GM23338 (cell line): ENCODE measurements at regions not wholly inside any gene's neighbourhood (a gene's known extent, or its start where the extent isn't known, plus 50 kb on each side); places are given as distances from the start of the nearest gene placed in this dataset.

Source experiments
- ATAC-seq: fragments of 200-7000 bp; cut with Tn5 transposase; 3 replicates; pipeline ENCODE4 v1.9.1; 2020
- DNase-seq: peaks from one replicate; pipeline ENCODE4 v3.0.0-alpha.2; 2015; ENCODE audit warnings: low spot score
- H2AFZ ChIP-seq: fragments of 200-600 bp; sonication (generic); 2 replicates; pipeline ENCODE4 v1.8.0; 2016; ENCODE audit warnings: antibody characterized with exemption, mild to moderate bottlenecking, moderate library complexity
- H3F3A ChIP-seq: fragments of 200-600 bp; sonication (generic); replicated peaks from 2 replicates; pipeline ENCODE4 v1.8.0; 2017; ENCODE audit warnings: antibody characterized with exemption, mixed run types, low read depth
- H3K27ac ChIP-seq: fragments of 200-600 bp; sonication (generic); 2 replicates; pipeline ENCODE4 v1.6.1; 2016; ENCODE audit warnings: low read depth
- H3K27me3 ChIP-seq: fragments of 200-600 bp; sonication (generic); 2 replicates; pipeline ENCODE4 v1.8.0; 2016; ENCODE audit warnings: mild to moderate bottlenecking, mixed run types, moderate library complexity; ENCODE audit not compliant: insufficient read depth
- H3K36me3 ChIP-seq: fragments of 200-600 bp; sonication (generic); 2 replicates; pipeline ENCODE4 v1.8.0; 2016; ENCODE audit warnings: mild to moderate bottlenecking; ENCODE audit not compliant: insufficient read depth
- H3K4me1 ChIP-seq: fragments of 200-600 bp; sonication (generic); 2 replicates; pipeline ENCODE4 v1.8.0; 2016; ENCODE audit warnings: mild to moderate bottlenecking, moderate library complexity; ENCODE audit not compliant: insufficient read depth
- H3K4me2 ChIP-seq: fragments of 200-600 bp; sonication (generic); 2 replicates; pipeline ENCODE4 v1.7.1; 2017; ENCODE audit warnings: mixed run types
- H3K4me3 ChIP-seq: fragments of 200-600 bp; sonication (generic); 2 replicates; pipeline ENCODE4 v1.6.1; 2016; ENCODE audit warnings: mixed run types
- H3K79me2 ChIP-seq: fragments of 200-600 bp; sonication (generic); replicated peaks from 2 replicates; pipeline ENCODE4 v1.8.0; 2017; ENCODE audit warnings: mild to moderate bottlenecking; ENCODE audit not compliant: insufficient read depth
- H3K9me2 ChIP-seq: fragments of 200-600 bp; sonication (generic); 2 replicates; pipeline ENCODE4 v1.8.0; 2017; ENCODE audit not compliant: insufficient read depth
- H4K20me1 ChIP-seq: fragments of 200-600 bp; sonication (generic); replicated peaks from 2 replicates; pipeline ENCODE4 v1.8.0; 2017; ENCODE audit warnings: mild to moderate bottlenecking; ENCODE audit not compliant: insufficient read depth
- H3K27ac Mint-ChIP-seq: 2 replicates; pipeline ENCODE4 v1.8.0; 2020; ENCODE audit warnings: inconsistent platforms, mild to moderate bottlenecking, moderate library complexity, mixed read lengths
- H3K27me3 Mint-ChIP-seq: 3 replicates; pipeline ENCODE4 v1.8.0; 2022; ENCODE audit warnings: low read depth, mild to moderate bottlenecking, moderate library complexity, mixed read lengths, inconsistent platforms; ENCODE audit not compliant: insufficient read depth, poor library complexity
- H3K36me3 Mint-ChIP-seq: 3 replicates; pipeline ENCODE4 v1.8.0; 2021; ENCODE audit warnings: low read depth, mild to moderate bottlenecking, inconsistent platforms, moderate library complexity, mixed read lengths
- H3K4me1 Mint-ChIP-seq: 3 replicates; pipeline ENCODE4 v1.8.0; 2020; ENCODE audit warnings: mild to moderate bottlenecking, inconsistent platforms, mixed read lengths
- H3K4me3 Mint-ChIP-seq: 3 replicates; pipeline ENCODE4 v1.8.0; 2021; ENCODE audit warnings: moderate library complexity, mild to moderate bottlenecking, inconsistent platforms, mixed read lengths
- H3K9me3 Mint-ChIP-seq: 3 replicates; pipeline ENCODE4 v1.8.0; 2020; ENCODE audit warnings: moderate library complexity, mild to moderate bottlenecking, inconsistent platforms, mixed read lengths
- CREB1 ChIP-seq: fragments of 250-450 bp; sonication (Bioruptor Pico); IDR thresholded peaks from 2 replicates; pipeline ENCODE4 v1.5.0; 2020; ENCODE audit warnings: low read depth, mild to moderate bottlenecking, moderate library complexity
- EZH2 ChIP-seq: fragments of 200-600 bp; sonication (generic); IDR thresholded peaks from one replicate; pipeline ENCODE4 v1.8.0; 2017; ENCODE audit warnings: antibody characterized with exemption, mild to moderate bottlenecking, low read depth; ENCODE audit not compliant: unreplicated experiment
- JUNB ChIP-seq: IDR thresholded peaks from one replicate; pipeline ENCODE4 v1.6.1; 2016; ENCODE audit warnings: antibody characterized with exemption; ENCODE audit not compliant: unreplicated experiment
- NANOG ChIP-seq: IDR thresholded peaks from 2 replicates; pipeline ENCODE4 v1.6.1; 2016; ENCODE audit warnings: antibody characterized with exemption, borderline replicate concordance
- POLR2AphosphoS5 ChIP-seq: IDR thresholded peaks from 2 replicates; pipeline ENCODE4 v1.6.1; 2016; ENCODE audit warnings: antibody characterized with exemption, low read depth
- ZNF114 ChIP-seq: fragments of 250-450 bp; sonication (Bioruptor Pico); IDR thresholded peaks from 2 replicates; pipeline ENCODE4 v1.5.0; 2020; ENCODE audit warnings: mild to moderate bottlenecking, moderate library complexity
- ZNF331 ChIP-seq: fragments of 250-450 bp; sonication (Bioruptor Pico); IDR thresholded peaks from 2 replicates; pipeline ENCODE4 v1.5.0; 2020; ENCODE audit warnings: low read depth, mild to moderate bottlenecking, moderate library complexity
- TF ChIP-seq, protein P1 (sequence below): fragments of 250-450 bp; sonication (Bioruptor Pico); IDR thresholded peaks from 2 replicates; pipeline ENCODE4 v1.5.0; 2020; ENCODE audit warnings: mild to moderate bottlenecking, moderate library complexity
- TF ChIP-seq, protein P2 (sequence below): IDR thresholded peaks from one replicate; pipeline ENCODE4 v1.6.1; 2018; ENCODE audit warnings: antibody characterized with exemption; ENCODE audit not compliant: unreplicated experiment

GRCh38 chr11:91296629-91297028, 928.0 kb upstream of the FAT3 start:
- no peaks in the 10 kb centered on the region for H3K36me3 Mint-ChIP-seq
- Histone ChIP-seq H3F3A (no peaks in the 10 kb centered on the region), H3K9me2 (no peaks in the 10 kb centered on the region), H3K4me2 (no peak overlapping the region), H3K27ac (no peak overlapping the region), H3K36me3 (no peaks in the 10 kb centered on the region), H3K4me1 (no peaks in the 10 kb centered on the region), H3K4me3 (no peak overlapping the region), H2AFZ (no peak overlapping the region), H3K27me3 (no peaks in the 10 kb centered on the region), H4K20me1 (no peaks in the 10 kb centered on the region), H3K79me2 (no peaks in the 10 kb centered on the region)
- no peak overlapping the region for H3K27ac Mint-ChIP-seq
- H3K9me3 Mint-ChIP-seq: no peaks in the 10 kb centered on the region
- no peak for ATAC-seq
- no peak for DNase-seq
- no peaks in the 10 kb centered on the region for H3K4me1 Mint-ChIP-seq
- peaks cover 2% of the 10 kb centered on the region for H3K27me3 Mint-ChIP-seq
- no peak overlapping the region for H3K4me3 Mint-ChIP-seq
- TF ChIP-seq, protein P1, sequence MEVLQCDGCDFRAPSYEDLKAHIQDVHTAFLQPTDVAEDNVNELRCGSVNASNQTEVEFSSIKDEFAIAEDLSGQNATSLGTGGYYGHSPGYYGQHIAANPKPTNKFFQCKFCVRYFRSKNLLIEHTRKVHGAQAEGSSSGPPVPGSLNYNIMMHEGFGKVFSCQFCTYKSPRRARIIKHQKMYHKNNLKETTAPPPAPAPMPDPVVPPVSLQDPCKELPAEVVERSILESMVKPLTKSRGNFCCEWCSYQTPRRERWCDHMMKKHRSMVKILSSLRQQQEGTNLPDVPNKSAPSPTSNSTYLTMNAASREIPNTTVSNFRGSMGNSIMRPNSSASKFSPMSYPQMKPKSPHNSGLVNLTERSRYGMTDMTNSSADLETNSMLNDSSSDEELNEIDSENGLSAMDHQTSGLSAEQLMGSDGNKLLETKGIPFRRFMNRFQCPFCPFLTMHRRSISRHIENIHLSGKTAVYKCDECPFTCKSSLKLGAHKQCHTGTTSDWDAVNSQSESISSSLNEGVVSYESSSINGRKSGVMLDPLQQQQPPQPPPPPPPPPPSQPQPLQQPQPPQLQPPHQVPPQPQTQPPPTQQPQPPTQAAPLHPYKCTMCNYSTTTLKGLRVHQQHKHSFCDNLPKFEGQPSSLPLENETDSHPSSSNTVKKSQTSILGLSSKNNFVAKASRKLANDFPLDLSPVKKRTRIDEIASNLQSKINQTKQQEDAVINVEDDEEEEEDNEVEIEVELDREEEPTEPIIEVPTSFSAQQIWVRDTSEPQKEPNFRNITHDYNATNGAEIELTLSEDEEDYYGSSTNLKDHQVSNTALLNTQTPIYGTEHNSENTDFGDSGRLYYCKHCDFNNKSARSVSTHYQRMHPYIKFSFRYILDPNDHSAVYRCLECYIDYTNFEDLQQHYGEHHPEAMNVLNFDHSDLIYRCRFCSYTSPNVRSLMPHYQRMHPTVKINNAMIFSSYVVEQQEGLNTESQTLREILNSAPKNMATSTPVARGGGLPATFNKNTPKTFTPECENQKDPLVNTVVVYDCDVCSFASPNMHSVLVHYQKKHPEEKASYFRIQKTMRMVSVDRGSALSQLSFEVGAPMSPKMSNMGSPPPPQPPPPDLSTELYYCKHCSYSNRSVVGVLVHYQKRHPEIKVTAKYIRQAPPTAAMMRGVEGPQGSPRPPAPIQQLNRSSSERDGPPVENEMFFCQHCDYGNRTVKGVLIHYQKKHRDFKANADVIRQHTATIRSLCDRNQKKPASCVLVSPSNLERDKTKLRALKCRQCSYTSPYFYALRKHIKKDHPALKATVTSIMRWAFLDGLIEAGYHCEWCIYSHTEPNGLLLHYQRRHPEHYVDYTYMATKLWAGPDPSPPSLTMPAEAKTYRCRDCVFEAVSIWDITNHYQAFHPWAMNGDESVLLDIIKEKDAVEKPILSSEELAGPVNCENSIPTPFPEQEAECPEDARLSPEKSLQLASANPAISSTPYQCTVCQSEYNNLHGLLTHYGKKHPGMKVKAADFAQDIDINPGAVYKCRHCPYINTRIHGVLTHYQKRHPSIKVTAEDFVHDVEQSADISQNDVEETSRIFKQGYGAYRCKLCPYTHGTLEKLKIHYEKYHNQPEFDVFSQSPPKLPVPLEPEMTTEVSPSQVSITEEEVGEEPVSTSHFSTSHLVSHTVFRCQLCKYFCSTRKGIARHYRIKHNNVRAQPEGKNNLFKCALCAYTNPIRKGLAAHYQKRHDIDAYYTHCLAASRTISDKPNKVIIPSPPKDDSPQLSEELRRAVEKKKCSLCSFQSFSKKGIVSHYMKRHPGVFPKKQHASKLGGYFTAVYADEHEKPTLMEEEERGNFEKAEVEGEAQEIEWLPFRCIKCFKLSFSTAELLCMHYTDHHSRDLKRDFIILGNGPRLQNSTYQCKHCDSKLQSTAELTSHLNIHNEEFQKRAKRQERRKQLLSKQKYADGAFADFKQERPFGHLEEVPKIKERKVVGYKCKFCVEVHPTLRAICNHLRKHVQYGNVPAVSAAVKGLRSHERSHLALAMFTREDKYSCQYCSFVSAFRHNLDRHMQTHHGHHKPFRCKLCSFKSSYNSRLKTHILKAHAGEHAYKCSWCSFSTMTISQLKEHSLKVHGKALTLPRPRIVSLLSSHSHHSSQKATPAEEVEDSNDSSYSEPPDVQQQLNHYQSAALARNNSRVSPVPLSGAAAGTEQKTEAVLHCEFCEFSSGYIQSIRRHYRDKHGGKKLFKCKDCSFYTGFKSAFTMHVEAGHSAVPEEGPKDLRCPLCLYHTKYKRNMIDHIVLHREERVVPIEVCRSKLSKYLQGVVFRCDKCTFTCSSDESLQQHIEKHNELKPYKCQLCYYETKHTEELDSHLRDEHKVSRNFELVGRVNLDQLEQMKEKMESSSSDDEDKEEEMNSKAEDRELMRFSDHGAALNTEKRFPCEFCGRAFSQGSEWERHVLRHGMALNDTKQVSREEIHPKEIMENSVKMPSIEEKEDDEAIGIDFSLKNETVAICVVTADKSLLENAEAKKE: no peak
- TF ChIP-seq NANOG (no peak), CREB1 (no peak), ZNF114 (CRISPR knock-in tag) (no peak), EZH2 (no peak), JUNB (no peak), ZNF331 (CRISPR knock-in tag) (no peak), POLR2AphosphoS5 (no peak)
- TF ChIP-seq, protein P2, sequence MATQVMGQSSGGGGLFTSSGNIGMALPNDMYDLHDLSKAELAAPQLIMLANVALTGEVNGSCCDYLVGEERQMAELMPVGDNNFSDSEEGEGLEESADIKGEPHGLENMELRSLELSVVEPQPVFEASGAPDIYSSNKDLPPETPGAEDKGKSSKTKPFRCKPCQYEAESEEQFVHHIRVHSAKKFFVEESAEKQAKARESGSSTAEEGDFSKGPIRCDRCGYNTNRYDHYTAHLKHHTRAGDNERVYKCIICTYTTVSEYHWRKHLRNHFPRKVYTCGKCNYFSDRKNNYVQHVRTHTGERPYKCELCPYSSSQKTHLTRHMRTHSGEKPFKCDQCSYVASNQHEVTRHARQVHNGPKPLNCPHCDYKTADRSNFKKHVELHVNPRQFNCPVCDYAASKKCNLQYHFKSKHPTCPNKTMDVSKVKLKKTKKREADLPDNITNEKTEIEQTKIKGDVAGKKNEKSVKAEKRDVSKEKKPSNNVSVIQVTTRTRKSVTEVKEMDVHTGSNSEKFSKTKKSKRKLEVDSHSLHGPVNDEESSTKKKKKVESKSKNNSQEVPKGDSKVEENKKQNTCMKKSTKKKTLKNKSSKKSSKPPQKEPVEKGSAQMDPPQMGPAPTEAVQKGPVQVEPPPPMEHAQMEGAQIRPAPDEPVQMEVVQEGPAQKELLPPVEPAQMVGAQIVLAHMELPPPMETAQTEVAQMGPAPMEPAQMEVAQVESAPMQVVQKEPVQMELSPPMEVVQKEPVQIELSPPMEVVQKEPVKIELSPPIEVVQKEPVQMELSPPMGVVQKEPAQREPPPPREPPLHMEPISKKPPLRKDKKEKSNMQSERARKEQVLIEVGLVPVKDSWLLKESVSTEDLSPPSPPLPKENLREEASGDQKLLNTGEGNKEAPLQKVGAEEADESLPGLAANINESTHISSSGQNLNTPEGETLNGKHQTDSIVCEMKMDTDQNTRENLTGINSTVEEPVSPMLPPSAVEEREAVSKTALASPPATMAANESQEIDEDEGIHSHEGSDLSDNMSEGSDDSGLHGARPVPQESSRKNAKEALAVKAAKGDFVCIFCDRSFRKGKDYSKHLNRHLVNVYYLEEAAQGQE: no peak
